DMS53 (cell line): ENCODE measurements at regions not wholly inside any gene's neighbourhood (a gene's known extent, or its start where the extent isn't known, plus 50 kb on each side); places are given as distances from the start of the nearest gene placed in this dataset.

Source experiments
- DNase-seq: peaks from one replicate; lab custom pipeline; 2025; lab: John Stamatoyannopoulos, UW

DNA sequence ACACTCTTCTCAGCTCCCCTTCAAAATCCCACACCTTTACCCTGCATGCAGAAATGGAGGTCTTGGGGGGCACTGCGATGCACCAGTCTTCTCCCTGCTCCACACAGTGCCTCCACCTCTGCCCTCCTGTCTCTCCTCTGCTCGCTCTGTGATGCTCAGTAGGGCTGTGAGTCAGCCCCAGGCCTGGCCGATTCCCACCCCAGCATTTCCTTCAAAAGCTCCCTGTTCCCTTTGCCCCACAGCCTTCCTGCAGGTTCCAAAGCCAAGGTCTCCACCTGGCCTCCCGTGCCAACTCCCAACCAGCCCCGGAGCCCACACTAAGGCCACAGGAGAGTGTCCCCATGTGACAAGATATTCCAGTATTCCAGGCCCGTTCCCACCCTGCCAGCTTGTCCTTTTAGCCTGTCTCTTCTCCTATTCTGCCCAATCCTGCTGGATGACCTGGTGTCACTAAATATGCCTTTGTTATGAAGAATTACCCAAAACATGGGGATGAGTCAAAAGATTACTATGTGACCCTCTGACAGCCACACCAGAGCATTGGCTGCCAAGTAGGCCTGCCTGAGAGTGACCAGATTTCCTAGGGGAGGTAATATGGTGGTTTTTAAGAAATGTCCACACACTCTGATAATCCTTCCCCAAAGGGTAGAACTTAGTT lies 118.9 kb upstream of the NXT1 start:
- DNase-seq: no peak

DNA sequence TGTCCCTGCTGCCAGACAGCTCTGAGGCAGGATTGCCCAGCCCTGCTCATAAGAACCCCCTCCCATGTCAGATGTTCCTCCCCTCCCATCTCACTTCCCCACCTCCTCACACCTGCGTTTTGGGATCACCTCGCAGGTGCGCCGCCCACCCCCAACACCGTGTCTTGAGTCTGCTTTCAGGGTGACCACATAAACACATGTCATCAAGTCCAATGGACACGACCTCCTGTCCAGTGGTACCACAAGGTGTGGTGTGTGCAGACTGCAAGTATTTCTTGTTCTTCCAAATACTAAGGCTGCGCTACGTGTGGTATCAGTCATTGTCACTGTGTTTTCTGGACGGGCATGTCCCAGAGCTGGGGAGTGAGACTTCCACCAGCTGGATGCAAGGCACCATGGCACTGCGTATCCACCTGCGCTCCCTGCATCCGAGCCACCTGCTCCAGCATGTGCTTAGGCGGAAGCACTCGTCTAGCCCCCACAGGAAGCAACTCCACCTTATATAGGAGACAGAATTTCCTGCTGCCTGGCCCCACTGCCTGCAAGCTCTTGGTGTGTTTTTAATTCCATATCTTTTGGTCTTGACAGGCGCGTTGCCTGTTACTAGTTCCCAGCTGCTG lies 119.7 kb upstream of the NXT1 start:
- no peak for DNase-seq

DNA sequence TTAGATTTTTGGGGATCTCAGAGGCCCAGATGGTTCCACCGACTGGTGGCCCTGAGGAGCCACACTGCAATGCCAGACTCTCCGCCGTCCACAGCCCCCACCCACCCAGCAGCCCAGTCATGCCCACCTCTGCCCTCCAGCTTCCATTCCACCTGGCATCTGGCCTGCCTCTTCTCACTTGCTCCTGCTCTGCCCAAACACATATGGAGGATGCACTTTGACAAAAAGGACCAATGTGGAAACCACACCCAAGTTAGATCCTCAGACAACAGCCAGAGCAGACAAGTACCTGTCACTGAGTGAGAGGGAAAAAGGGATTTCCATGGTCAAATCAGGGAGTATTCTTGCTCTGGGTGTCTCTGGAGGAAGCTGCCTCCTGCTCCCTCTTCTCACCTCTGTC lies 120.6 kb upstream of the NXT1 start:
- no peak for DNase-seq

DNA sequence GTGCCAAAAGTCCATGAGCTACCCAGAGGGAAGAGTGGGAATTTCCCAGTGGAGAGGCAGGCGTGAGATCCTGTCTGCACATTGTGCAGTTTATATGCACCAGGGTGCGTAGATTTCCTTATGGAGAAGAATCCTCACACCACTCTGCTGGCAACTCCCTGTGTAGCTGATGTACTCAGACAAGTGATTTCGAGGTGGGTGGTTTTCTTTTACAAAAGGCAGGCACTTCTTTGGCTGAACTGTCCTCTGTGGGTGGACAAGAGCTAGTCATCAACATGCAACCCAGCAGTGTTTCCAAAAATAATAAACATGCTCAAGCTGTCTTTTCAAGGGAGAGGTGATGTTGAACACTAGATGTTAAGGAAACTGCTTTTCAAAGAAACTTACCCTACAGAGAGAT lies 121.7 kb upstream of the NXT1 start:
- DNase-seq: no peak

DNA sequence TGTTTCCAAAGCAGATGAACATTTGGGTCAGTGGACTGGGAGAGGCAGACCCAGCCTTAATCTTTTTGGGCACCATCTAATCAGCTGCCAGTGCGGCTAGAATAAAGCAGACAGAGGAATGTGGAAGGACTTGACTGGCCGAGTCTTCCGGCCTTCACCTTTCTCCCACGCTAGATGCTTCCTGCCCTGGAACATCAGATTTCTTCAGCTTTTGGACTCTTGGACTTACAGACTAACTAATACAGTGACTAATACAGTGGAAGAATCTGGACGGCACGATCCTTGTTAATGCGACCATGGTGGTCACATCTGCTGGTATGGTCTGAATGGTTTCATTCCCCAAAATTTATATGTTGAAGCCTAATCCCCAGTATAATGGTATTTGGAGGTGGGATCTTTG lies 122.6 kb upstream of the NXT1 start:
- no peak for DNase-seq

DNA sequence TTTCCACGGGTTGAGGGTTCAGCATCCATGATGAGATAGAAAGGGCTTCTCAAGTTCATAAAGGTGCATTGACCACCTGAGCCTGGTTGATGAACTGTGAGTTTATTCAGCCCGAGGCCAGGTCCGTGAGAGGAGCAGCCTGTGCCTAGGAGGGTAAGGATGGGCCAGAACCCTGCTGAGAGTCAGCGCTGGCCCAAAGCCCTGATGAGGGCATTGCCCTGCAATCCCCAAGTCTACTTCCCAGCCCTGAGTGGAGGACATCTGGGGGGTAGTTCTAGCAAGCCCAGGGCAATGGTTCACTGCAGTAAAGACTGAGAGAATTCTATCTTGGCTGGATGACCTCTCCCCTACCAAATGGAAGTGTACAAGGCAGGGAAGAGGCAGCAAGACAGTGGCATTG lies 123.3 kb upstream of the NXT1 start:
- DNase-seq: no peak

- no peak for DNase-seq
Observed at GRCh38 chr20:23226612-23227265, 123.9 kb upstream of the NXT1 start.

DNA sequence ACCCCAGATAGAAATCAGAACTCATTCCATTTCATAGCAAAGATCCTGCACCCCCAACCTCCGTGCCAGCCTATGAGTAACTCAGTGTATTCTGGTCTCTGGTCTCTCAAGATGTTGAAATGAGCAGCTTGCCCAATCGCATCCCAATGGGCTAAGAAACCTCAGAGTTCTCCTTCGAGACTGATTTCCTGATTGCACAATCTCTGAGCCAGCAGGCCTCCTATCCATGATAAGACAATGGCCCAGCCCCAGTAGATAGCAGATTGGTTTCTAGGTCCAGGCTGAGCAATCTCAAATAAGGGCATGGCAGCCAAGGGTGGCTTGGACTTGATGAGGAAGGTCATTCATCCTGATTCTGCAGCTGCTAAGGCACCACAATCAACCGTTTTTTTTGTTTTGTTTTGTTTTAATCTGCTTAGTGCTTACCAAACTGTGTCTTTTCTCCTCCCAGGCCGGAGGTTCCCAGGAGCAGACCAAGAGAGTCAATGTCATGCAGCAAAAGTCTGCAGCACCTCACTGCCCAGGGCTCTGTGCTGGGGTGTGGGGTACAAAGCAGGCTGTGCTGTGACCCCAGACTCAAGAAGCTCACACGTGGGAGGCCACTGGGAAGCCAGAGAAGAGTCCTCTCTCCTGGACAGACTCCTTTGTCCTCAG lies 125.1 kb upstream of the NXT1 start:
- no peak for DNase-seq

DNA sequence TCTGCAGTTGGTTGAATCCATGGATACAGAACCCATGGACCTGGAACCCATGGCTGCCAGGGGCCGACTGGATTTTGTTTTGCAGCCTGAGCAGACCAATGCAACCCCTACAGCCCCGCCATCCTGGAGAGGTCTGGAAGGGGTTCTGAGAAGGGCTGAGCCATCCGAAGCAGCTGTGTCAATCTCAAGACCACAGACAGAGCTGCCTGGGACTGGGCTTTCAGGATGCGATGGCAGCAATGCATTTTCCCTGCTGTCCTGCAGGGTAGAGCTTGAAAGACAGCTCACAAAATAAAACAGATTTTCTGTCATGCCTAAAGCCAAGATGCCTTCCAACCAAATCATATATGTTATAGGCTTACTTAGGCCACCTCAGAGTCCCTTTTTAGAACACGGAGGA lies 125.8 kb upstream of the NXT1 start:
- no peak for DNase-seq

DNA sequence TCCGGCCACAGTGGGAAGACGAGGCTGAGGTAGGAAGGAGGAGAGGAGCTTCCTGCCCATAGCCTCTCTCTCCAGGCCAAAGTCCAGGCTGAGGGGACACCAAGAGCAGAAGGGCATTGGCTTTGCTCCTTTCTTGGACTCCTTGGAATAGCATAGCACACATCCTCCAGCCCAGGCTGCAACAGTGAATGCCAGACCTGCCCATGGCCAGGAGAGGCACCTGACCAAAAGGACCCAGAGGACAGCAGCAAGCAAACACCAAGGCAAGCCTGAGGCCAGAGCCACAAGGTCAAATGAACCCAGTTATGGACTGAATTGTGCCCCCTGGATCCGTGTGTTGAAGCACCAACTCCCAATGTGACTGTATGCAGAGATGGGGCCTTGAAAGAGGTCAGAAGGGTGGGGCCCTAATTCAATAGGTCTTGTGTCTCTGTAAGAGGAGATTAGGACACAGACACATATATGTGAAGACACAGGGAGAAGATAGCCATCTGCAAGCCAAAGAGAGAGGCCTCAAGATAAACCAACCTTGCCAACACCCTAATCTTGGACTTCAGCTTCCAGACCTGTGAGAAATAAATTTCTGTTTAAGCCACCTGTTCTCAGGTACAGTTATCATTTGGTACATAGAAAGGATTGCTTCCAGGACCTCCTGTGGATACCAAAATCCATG lies 126.5 kb upstream of the NXT1 start:
- no peak for DNase-seq

GRCh38 chr20:23222531-23223200 lies 127.9 kb upstream of the NXT1 start:
- DNase-seq: no peak

GRCh38 chr20:23217023-23217422 lies 130.9 kb upstream of the CD93 start:
- DNase-seq: no peak

DNA sequence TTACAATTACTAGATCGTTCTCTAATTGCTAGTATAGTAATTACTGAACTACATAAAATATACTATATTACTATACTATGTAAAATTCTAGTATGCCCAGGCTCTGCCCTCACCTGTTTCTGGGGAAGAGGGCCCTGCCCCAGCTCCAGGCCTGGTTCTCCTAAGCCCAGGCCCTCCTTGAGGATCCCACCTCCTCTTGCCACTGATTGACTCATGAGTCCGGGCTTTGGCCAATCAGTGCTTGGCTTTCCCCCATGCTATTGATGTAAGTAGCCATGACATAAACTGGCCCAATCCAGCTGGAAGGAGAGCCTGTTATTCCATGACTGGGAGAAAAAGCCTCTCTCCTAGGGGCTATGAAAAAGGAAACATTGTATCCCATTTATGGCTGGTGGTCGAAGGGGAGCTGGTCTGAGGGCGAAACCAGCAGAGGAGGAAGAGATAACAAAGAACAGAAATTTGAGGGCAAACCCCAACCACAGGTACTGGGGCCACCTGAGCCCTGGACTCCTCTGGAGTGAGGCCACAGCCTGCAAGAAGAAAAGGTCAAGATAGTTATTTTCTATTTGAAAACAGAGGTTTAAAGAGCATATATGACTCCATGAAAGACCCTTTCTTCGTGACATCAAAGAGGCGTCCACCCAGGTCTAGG lies 129.3 kb upstream of the CD93 start:
- DNase-seq: no peak

DNA sequence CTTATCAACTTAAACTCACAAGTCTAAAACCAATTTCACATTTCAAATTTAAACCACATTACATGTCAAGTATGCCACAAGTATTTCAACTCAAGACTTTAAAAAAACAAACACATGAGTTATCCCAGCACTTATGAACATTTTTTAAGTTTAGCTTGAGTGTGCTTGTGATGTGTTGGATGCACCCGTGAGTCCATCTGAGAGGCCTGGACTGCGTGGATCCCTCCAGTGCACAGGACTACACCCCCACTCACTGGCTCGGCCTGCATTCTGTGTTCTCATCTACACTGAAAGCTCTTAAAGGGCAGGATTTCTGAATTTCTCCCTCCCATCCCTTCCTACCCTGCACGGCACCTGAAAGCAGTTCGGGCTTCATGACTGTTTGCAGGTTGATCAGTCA lies 128.8 kb upstream of the CD93 start:
- no peak for DNase-seq

DNA sequence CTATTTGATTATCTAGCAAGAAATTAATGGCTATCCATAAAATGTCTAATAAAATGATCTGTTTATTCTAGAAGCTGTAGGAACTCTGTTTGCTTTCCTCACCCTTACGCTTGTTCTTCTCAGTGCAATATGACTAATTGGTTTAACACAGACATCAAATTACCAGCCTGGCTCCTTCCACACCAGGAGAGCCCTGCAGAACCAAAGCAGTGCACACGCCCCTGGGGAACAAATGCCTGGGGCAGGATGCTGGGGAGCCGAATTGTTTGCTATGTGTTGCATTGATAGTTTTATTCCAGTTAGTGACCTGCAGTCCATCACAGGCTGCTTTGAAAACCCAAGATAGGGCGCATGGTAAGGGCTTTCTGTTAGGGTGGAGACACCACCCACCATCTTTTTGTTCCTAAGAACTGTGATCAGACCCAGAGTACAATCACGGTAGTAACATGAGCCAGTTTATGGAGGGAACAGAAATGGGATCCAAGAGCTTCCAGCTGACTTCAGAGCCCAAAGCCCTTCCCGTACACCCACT lies 126.4 kb upstream of the CD93 start:
- DNase-seq: no peak

- no peak for DNase-seq
Observed at GRCh38 chr20:23212011-23212410, 125.9 kb upstream of the CD93 start.

DNA sequence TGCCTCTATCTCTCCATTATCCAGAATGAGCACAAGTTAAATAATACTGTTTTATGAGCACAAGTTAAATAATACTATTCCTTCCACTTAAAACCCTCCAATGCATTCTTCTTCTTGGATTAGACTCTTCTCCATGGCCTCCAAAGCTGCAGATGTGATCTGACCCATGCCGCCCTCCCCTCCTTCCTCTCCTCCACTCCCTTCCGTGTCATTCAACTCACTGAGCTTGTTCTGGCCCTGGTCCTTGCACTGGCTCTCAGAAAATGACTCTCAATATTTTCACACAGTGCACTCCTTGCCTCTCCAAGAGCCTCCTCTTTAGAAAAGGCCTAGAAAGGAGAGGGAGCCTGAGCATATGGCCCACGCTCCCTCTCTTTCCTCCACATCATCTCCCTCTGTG lies 125.0 kb upstream of the CD93 start:
- no peak for DNase-seq

- DNase-seq: no peak
Observed at GRCh38 chr20:23207826-23208540, 121.9 kb upstream of the CD93 start.

DNA sequence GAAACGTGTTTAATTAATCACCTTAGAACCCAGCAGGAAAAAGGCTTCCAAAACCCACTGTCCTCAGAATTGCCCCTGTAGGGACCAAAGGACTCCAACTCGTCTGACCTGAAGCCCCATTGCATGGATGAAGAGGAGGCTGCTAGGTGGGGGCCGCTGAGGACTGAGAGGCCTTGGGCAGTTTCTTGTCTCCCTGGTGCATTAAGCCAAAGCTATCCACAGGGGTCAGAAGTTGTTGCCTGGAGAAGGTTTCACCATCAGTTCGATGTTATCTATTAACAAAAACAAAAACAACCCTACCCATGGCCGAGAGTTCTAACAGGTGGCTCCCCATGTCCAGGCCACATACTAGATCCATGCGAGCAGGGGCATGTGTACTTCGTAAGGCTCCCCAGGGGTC lies 120.9 kb upstream of the CD93 start:
- DNase-seq: no peak

- no peak for DNase-seq
Observed at GRCh38 chr20:23206061-23206460, 119.9 kb upstream of the CD93 start.

- DNase-seq: no peak
Observed at GRCh38 chr20:23205611-23206041, 119.5 kb upstream of the CD93 start.
